Suprapubic skin (tissue), 4 donors: ENCODE measurements at regions not wholly inside any gene's neighbourhood (a gene's known extent, or its start where the extent isn't known, plus 50 kb on each side); places are given as distances from the start of the nearest gene placed in this dataset.

Source experiments
- CTCF ChIP-seq, 2 donors: fragments of 200-600 bp in 1 of 2; fragments of 450-650 bp in 1 of 2; sonication (generic) in 1 of 2; IDR thresholded peaks; one replicate each; pipeline ENCODE4 v1.5.1; 2016 to 2019; ENCODE audit warnings: antibody characterized with exemption in 2 of 2, mild to moderate bottlenecking in 1 of 2, moderate library complexity in 1 of 2
- EP300 ChIP-seq: sonication (generic); formaldehyde crosslinking; IDR thresholded peaks from one replicate; pipeline ENCODE4 v1.6.1; 2017; ENCODE audit warnings: antibody characterized with exemption
- POLR2A ChIP-seq, 2 donors: fragments of 450-650 bp; IDR thresholded peaks; one replicate each; pipeline ENCODE4 v1.6.1; 2017; ENCODE audit warnings: antibody characterized with exemption in 2 of 2, mild to moderate bottlenecking in 2 of 2, moderate library complexity in 2 of 2
- POLR2AphosphoS5 ChIP-seq, 3 donors: sonication (generic); formaldehyde crosslinking; IDR thresholded peaks; one replicate each; pipeline ENCODE4 v1.6.1; 2017; ENCODE audit warnings: antibody characterized with exemption in 3 of 3

GRCh38 chrX:4150259-4150658 is 436.8 kb upstream of the PRKX start:
- TF ChIP-seq CTCF (IDR thresholded peaks at IDR 0.05) (no peak), POLR2A (IDR thresholded peaks at IDR 0.05) (no peak), EP300 (no peak), POLR2AphosphoS5 (IDR thresholded peaks at IDR 0.05) (no peak)
